ENCODE measurements at regions not wholly inside any gene's neighbourhood (a gene's known extent, or its start where the extent isn't known, plus 50 kb on each side); places are given as distances from the start of the nearest gene placed in this dataset.
"Not testable (repeated sequence)": the region's sequence is repeated elsewhere in the genome, so short reads cannot be mapped to it uniquely, and the experiment has no call there.

GRCh38 chr7:32765649-32766251, 125.8 kb downstream of the KBTBD2 start:
- peak in 1 of 3 experiments; percentile 28 for TF ChIP-seq CTCF (IDR thresholded peaks at IDR 0.05)
- H3K4me3 ChIP-seq; intact Hi-C loops (cut with DNase I); H3K36me3 ChIP-seq; H3K9me3 ChIP-seq; DNase-seq (ENCODE audit: extremely low spot score in 2 of 2); H3K27me3 ChIP-seq; H3K27ac ChIP-seq: not testable (repeated sequence)
- H3K4me1 ChIP-seq, result peaks cover 10% of the 10 kb centered on the region

- Histone ChIP-seq H3K36me3 (no peaks in the 10 kb centered on the region), H3K9me3 (no peaks in the 10 kb centered on the region), H3K4me1 (peaks cover 10% of the 10 kb centered on the region), H3K27ac (no peak overlapping the region), H3K27me3 (no peaks in the 10 kb centered on the region), H3K4me3 (no peak overlapping the region)
- no peak for TF ChIP-seq POLR2AphosphoS5 (IDR thresholded peaks at IDR 0.05; ENCODE audit: insufficient read depth in 1 of 2, low read depth in 1 of 2)
- no peak for TF ChIP-seq CTCF (IDR thresholded peaks at IDR 0.05)
- no peak for DNase-seq (ENCODE audit: extremely low spot score in 2 of 2)
- intact Hi-C loops (cut with DNase I), result no loop called here
These were observed 126.4 kb downstream of the KBTBD2 start for GRCh38 chr7:32765185-32765584.

- Histone ChIP-seq H3K4me3 (peak overlapping the region in 1 of 2 donors; percentile 6), H3K36me3 (no peaks in the 10 kb centered on the region), H3K27me3 (no peaks in the 10 kb centered on the region), H3K4me1 (peaks cover 10% of the 10 kb centered on the region), H3K9me3 (no peaks in the 10 kb centered on the region), H3K27ac (no peak overlapping the region)
- no peak for DNase-seq (ENCODE audit: extremely low spot score in 2 of 2)
- no peak for TF ChIP-seq POLR2A (IDR thresholded peaks at IDR 0.05)
- no peak for TF ChIP-seq CTCF (IDR thresholded peaks at IDR 0.05)
- TF ChIP-seq POLR2AphosphoS5 (IDR thresholded peaks at IDR 0.05; ENCODE audit: insufficient read depth in 1 of 2, low read depth in 1 of 2), result no peak
- intact Hi-C loops (cut with DNase I), result no loop called here
These were observed 128.7 kb downstream of the KBTBD2 start for GRCh38 chr7:32762925-32763293.

DNA sequence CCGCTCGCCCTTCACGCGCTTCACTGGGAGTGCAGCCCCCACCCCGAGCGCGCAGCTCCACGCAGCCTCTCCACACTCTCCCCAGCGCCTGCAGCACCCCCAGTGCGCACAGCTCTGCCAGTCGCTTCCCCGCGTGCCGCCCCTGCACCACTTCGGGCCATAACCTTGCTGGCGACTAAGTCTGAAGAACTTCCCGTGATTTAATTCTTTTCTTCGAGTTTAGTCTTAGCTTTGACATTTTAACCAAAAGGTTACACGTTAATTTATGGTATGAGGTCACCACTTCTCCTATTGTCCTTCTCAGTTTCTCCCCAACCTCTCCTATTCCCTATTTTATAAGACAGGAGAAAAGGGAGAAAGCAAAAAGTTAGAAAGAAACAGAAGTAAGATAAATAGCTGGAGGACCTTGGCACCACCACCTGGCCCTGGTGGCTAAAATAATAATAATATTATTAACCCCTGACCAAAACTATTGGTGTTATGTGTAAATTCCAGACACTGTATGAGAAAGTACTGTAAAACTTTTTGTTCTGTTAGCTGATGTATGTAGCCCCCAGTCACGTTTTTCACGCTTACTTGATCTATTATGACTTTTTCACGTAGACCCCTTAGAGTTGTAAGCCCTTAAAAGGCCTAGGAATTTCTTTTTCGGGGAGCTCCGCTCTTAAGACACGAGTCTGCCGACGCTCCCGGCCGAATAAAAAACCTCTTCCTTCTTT, 129.2 kb downstream of the KBTBD2 start:
- H3K27ac ChIP-seq; H3K36me3 ChIP-seq; intact Hi-C loops (cut with DNase I); H3K27me3 ChIP-seq; H3K9me3 ChIP-seq; DNase-seq (ENCODE audit: extremely low spot score in 2 of 2): not testable (repeated sequence)
- H3K4me3 ChIP-seq, result peak overlapping the region in 1 of 2 donors; percentile 6
- peaks cover 10% of the 10 kb centered on the region for H3K4me1 ChIP-seq

DNA sequence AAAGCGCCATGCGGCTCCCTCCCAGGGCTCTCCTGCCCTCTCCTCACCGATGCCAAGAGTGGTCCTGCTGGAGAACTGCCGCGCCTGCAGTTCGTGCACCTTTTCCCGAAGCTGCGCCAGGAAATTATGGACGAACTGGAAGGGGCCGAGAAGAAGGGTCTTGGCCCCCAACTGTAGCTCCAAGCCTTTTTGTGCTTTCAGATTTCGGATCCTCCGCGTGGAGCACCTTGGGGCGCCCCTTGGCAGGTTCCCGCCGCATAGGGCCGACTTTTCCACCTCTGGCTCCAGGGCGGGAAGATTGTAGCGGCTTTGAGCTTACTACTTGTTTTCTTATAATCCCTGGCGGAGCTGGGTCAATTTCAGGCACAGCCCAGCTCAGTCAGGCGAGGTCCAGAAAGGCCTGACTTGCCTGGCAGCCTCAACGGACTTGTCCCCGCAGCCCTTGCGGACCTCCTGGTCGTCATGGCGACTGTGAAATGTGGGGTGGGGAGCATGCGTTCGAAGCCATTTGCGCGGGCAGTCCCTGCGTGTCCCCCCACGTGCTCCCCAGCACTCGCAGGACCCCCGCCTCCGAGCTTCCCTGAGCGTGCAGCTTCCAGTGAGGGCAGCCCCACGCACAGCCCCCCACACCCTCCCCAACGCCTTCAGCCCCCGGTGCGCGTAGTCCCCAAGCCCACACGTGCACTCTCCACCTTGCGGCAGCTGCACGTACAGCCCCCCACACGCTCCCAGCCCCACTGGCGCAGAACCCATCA, 129.9 kb downstream of the KBTBD2 start:
- Histone ChIP-seq H3K4me3 (peak overlapping the region in 1 of 2 donors; percentile 5), H3K27ac (no peak overlapping the region), H3K4me1 (peaks cover 10% of the 10 kb centered on the region), H3K27me3 (no peaks in the 10 kb centered on the region), H3K36me3 (no peaks in the 10 kb centered on the region), H3K9me3 (no peaks in the 10 kb centered on the region)
- DNase-seq (ENCODE audit: extremely low spot score in 2 of 2), result no peak
- TF ChIP-seq POLR2A (IDR thresholded peaks at IDR 0.05) (no peak), POLR2AphosphoS5 (IDR thresholded peaks at IDR 0.05; ENCODE audit: insufficient read depth in 1 of 2, low read depth in 1 of 2) (no peak), CTCF (IDR thresholded peaks at IDR 0.05) (no peak)
- intact Hi-C loops (cut with DNase I), result no loop called here

DNA sequence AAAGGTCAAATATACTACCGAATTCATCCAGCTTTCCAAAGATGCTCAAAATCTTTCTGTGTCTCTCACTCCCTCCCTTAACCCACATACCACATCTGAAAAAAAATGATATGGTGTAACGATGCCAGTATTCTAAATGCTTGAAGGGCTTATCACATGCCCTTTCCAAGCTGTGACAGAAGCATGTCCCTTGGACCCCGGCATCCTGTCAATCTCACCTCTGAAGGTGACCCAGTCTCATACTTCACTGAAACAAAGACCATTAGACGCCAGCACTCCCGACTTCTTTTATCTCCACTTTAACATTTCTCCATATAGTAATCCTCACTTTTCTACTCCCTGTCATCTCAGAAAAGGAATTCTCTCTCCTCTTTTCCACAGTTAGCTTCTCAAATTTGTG, 130.8 kb downstream of the KBTBD2 start:
- H3K36me3 ChIP-seq; intact Hi-C loops (cut with DNase I); H3K4me3 ChIP-seq; H3K27ac ChIP-seq; H3K27me3 ChIP-seq; H3K9me3 ChIP-seq; DNase-seq (ENCODE audit: extremely low spot score in 2 of 2): not testable (repeated sequence)
- peaks cover 10% of the 10 kb centered on the region for H3K4me1 ChIP-seq

- H3K27ac ChIP-seq; intact Hi-C loops (cut with DNase I); H3K36me3 ChIP-seq; H3K4me3 ChIP-seq; DNase-seq (ENCODE audit: extremely low spot score in 2 of 2); H3K27me3 ChIP-seq; H3K9me3 ChIP-seq: not testable (repeated sequence)
- H3K4me1 ChIP-seq, result peaks cover 10% of the 10 kb centered on the region
These were observed 131.7 kb downstream of the KBTBD2 start for GRCh38 chr7:32759859-32760258.

DNA sequence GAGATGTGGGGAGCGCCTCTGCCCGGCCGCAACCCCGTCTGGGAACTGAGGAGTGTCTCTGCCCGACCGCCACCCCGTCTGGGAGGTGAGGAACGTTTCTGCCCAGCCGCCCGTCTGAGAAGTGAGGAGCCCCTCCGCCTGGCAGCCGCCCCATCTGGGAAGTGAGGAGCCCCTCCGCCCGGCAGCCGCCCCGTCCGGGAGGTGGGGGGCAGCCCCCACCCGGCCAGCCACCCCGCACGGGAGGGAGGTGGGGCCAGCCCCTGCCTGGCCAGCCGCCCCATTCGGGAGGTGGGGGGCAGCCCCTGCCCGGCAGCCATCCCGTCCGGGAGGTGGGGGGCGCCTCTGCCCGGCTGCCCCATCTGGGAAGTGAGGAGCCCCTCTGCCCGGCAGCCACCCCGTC, 137.7 kb downstream of the KBTBD2 start:
- DNase-seq (ENCODE audit: extremely low spot score in 2 of 2); H3K4me3 ChIP-seq; H3K27ac ChIP-seq; H3K27me3 ChIP-seq; H3K36me3 ChIP-seq; H3K4me1 ChIP-seq; intact Hi-C loops (cut with DNase I); H3K9me3 ChIP-seq: not testable (repeated sequence)
